Panc1 (cell line): ENCODE measurements at regions not wholly inside any gene's neighbourhood (a gene's known extent, or its start where the extent isn't known, plus 50 kb on each side); places are given as distances from the start of the nearest gene placed in this dataset.
"Not testable (repeated sequence)": the region's sequence is repeated elsewhere in the genome, so short reads cannot be mapped to it uniquely, and the experiment has no call there.

Experiments used
- ATAC-seq: fragments of 200-7000 bp; cut with Tn5 transposase; 2 replicates; pipeline ENCODE4 v1.9.1; 2020; ENCODE audit warnings: mild to moderate bottlenecking, moderate library complexity
- BruUV-seq: library from RNA; stranded (reverse); fragments of 400-500 nt; replicated peaks from 2 replicates; lab custom pipeline; 2021; lab: Mats Ljungman, UMichigan
- CTCF ChIA-PET: fragments of 300-600 bp; sonication (Branson Sonifier 250); formaldehyde crosslinking; loops from one replicate; lab custom pipeline; 2022; ENCODE audit warnings: antibody characterized with exemption; lab: Charles Lee
- POLR2A ChIA-PET: fragments of 300-600 bp; sonication (Branson Sonifier 250); formaldehyde crosslinking; loops from one replicate; lab custom pipeline; 2022; ENCODE audit warnings: antibody characterized with exemption; lab: Charles Lee
- DNase-seq: peaks from one replicate; pipeline ENCODE4 v3.0.0-alpha.2; 2010; ENCODE audit warnings: low read depth, low spot score
- H3K27ac ChIP-seq: 2 replicates; pipeline ENCODE4 v1.5.1; 2011; ENCODE audit warnings: mild to moderate bottlenecking, low read length, inconsistent platforms
- H3K27me3 ChIP-seq: fragments of 200-500 bp; sonication (Bioruptor generic); 2 replicates; pipeline ENCODE4 v1.6.0; 2014; ENCODE audit warnings: low read length, inconsistent platforms; ENCODE audit not compliant: control insufficient read depth, insufficient read depth
- H3K36me3 ChIP-seq: fragments of 200-500 bp; sonication (Bioruptor generic); 2 replicates; pipeline ENCODE4 v1.5.1; 2014; ENCODE audit warnings: inconsistent platforms, mild to moderate bottlenecking, low read length, moderate library complexity; ENCODE audit not compliant: control insufficient read depth, insufficient read depth
- H3K4me1 ChIP-seq: 2 replicates; pipeline ENCODE4 v1.5.1; 2011; ENCODE audit warnings: inconsistent platforms, mild to moderate bottlenecking, low read length, moderate library complexity; ENCODE audit not compliant: control insufficient read depth, insufficient read depth
- H3K4me3 ChIP-seq, 2 experiments: 2 replicates each; pipeline ENCODE4 v1.5.1; 2011 to 2012; ENCODE audit warnings: low read depth in 2 of 2, low read length in 2 of 2, mild to moderate bottlenecking in 2 of 2, inconsistent platforms in 1 of 2, moderate library complexity in 1 of 2
- H3K9me3 ChIP-seq: fragments of 200-500 bp; sonication (Bioruptor generic); 2 replicates; pipeline ENCODE4 v1.5.1; 2014; ENCODE audit warnings: low read depth, mild to moderate bottlenecking, inconsistent platforms, low read length, moderate library complexity; ENCODE audit not compliant: control insufficient read depth, insufficient read depth
- POLR2AphosphoS5 ChIP-seq: IDR thresholded peaks from 2 replicates; pipeline ENCODE4 v1.6.1; 2012; ENCODE audit warnings: mild to moderate bottlenecking, low read depth, low read length, moderate library complexity
- SIN3A ChIP-seq: IDR thresholded peaks from 2 replicates; pipeline ENCODE4 v1.6.1; 2012; ENCODE audit warnings: low read depth, mild to moderate bottlenecking, low read length, moderate library complexity, borderline replicate concordance; ENCODE audit not compliant: insufficient read depth
- TCF7L2 ChIP-seq: IDR thresholded peaks from 2 replicates; pipeline ENCODE4 v1.6.1; 2011; ENCODE audit warnings: mild to moderate bottlenecking, low read depth, low read length, inconsistent platforms
- in situ Hi-C: cut with HindIII; loops from 2 replicates; pipeline ENCODE4 v1.10.0; 2016; ENCODE audit warnings: low sequenced_read_pairs, low pct_unique_long_range_greater_than_20kb
- intact Hi-C: fragments of 100-400 bp; cut with micrococcal nuclease; formaldehyde crosslinking; loops from one replicate; pipeline ENCODE4 v1.10.0; 2022; ENCODE audit not compliant: unreplicated experiment
- TF ChIP-seq, protein P1 (sequence below): fragments of 450-650 bp; IDR thresholded peaks from 2 replicates; pipeline ENCODE4 v1.5.1; 2017; ENCODE audit warnings: mild to moderate bottlenecking
- TF ChIP-seq, protein P2 (sequence below), 2 experiments: IDR thresholded peaks; 2 replicates each; pipeline ENCODE4 v1.6.1; 2011 to 2012; ENCODE audit warnings: low read depth in 2 of 2, control low read depth in 1 of 2, low read length in 1 of 2, mild to moderate bottlenecking in 1 of 2, moderate library complexity in 1 of 2; ENCODE audit not compliant: insufficient read depth in 1 of 2

DNA sequence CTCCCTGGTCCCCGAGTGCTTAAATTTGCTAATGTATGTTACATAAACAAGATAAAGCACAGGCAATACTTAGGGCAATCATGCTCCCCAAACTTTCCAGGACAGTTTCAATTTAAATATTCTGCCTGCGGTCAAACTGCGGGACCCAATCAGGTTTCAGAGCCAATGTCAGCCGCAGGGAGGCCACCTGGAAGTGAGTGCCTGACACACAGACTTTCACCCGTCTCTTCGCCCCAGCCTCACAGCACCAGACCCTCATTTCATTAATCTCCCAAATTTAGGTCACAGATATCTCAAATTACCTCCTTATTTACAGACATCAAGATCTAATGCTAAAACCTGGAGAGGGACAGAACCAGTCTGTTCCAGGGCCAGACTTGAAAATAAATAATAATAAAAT lies 107.2 kb upstream of the ALDH1A3 start:
- TF ChIP-seq, protein P1, sequence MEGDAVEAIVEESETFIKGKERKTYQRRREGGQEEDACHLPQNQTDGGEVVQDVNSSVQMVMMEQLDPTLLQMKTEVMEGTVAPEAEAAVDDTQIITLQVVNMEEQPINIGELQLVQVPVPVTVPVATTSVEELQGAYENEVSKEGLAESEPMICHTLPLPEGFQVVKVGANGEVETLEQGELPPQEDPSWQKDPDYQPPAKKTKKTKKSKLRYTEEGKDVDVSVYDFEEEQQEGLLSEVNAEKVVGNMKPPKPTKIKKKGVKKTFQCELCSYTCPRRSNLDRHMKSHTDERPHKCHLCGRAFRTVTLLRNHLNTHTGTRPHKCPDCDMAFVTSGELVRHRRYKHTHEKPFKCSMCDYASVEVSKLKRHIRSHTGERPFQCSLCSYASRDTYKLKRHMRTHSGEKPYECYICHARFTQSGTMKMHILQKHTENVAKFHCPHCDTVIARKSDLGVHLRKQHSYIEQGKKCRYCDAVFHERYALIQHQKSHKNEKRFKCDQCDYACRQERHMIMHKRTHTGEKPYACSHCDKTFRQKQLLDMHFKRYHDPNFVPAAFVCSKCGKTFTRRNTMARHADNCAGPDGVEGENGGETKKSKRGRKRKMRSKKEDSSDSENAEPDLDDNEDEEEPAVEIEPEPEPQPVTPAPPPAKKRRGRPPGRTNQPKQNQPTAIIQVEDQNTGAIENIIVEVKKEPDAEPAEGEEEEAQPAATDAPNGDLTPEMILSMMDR: no peak
- TF ChIP-seq TCF7L2: no peak
- no peak for TF ChIP-seq SIN3A
- no peak for TF ChIP-seq POLR2AphosphoS5
- TF ChIP-seq, protein P2, sequence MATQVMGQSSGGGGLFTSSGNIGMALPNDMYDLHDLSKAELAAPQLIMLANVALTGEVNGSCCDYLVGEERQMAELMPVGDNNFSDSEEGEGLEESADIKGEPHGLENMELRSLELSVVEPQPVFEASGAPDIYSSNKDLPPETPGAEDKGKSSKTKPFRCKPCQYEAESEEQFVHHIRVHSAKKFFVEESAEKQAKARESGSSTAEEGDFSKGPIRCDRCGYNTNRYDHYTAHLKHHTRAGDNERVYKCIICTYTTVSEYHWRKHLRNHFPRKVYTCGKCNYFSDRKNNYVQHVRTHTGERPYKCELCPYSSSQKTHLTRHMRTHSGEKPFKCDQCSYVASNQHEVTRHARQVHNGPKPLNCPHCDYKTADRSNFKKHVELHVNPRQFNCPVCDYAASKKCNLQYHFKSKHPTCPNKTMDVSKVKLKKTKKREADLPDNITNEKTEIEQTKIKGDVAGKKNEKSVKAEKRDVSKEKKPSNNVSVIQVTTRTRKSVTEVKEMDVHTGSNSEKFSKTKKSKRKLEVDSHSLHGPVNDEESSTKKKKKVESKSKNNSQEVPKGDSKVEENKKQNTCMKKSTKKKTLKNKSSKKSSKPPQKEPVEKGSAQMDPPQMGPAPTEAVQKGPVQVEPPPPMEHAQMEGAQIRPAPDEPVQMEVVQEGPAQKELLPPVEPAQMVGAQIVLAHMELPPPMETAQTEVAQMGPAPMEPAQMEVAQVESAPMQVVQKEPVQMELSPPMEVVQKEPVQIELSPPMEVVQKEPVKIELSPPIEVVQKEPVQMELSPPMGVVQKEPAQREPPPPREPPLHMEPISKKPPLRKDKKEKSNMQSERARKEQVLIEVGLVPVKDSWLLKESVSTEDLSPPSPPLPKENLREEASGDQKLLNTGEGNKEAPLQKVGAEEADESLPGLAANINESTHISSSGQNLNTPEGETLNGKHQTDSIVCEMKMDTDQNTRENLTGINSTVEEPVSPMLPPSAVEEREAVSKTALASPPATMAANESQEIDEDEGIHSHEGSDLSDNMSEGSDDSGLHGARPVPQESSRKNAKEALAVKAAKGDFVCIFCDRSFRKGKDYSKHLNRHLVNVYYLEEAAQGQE (IDR thresholded peaks at IDR 0.05; ENCODE audit: insufficient read depth in 1 of 2, low read depth in 2 of 2, low read length in 1 of 2): no peak
- BruUV-seq: no TSS peak
- ChIA-PET POLR2A (no interaction called here), CTCF (no interaction called here)
- Histone ChIP-seq H3K4me3 (no peak overlapping the region), H3K9me3 (no peaks in the 10 kb centered on the region), H3K36me3 (no peaks in the 10 kb centered on the region), H3K27ac (peak overlapping the region; percentile 51; the same call in 1 of the 2 replicates), H3K4me1 (peaks cover 6% of the 10 kb centered on the region; the same call in 1 of the 2 replicates), H3K27me3 (no peaks in the 10 kb centered on the region)
- no peak for ATAC-seq
- no peak for DNase-seq
- in situ Hi-C loops: no loop called here
- intact Hi-C loops: no loop called here

DNA sequence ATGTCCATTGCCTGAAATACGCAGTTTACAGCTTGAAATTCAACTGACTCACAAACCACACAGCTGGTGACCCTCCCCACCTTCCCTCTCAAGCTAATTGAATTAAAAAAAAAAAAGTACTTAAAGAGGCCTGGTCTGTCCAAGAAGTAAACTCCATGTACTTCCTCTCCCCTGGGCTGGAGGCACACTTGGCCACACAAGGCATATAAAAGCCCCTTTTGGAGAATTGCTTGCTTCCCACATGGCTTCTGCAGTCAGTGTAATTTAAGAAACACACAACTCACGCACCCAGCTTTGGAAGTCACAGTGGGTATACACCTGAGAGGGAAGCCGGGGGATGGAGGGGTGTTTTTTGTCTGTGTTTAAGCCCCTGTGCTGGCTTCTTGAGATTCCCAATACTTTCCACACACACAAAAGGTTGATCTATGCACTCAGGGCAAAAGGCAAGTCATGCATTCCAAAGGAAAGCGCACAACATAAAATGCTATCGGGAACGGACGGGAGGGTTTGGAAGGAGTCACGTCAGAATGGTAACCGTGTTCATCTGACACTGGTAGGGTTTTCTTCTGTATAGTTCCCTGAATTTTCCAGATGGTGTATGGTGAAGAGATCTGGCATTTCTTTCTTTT lies 106.6 kb upstream of the ALDH1A3 start:
- no TSS peak for BruUV-seq
- ATAC-seq (no peak), DNase-seq (no peak)
- H3K9me3 ChIP-seq: no peaks in the 10 kb centered on the region
- TF ChIP-seq, protein P1: no peak
- TF ChIP-seq TCF7L2: no peak
- TF ChIP-seq POLR2AphosphoS5: no peak
- H3K4me1 ChIP-seq: peaks cover 6% of the 10 kb centered on the region; the same call in 1 of the 2 replicates
- CTCF ChIA-PET: no interaction called here
- in situ Hi-C loops: no loop called here
- H3K4me3 ChIP-seq: no peak overlapping the region
- no peaks in the 10 kb centered on the region for H3K36me3 ChIP-seq
- H3K27me3 ChIP-seq: no peaks in the 10 kb centered on the region
- peak overlapping the region; percentile 23; the same call in 1 of the 2 replicates for H3K27ac ChIP-seq
- POLR2A ChIA-PET: no interaction called here
- intact Hi-C loops: no loop called here

DNA sequence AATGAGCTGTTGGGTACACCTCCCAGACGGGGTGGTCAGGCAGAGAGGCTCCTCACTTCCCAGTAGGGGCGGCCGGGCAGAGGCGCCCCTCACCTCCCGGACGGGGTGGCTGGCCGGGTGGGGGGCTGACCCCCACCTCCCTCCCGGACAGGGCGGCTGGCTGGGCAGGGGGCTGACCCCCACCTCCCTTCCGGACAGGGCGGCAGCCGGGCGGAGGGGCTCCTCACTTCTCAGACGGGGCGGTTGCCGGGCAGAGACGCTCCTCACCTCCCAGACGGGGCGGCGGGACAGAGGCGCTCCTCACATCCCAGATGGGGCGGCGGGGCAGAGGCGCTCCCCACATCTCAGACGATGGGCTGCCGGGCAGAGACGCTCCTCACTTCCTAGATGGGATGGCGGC lies 105.6 kb upstream of the ALDH1A3 start:
- in situ Hi-C loops, H3K27me3 ChIP-seq, intact Hi-C loops, H3K4me3 ChIP-seq, POLR2A ChIA-PET, H3K27ac ChIP-seq, DNase-seq, H3K36me3 ChIP-seq, BruUV-seq, H3K4me1 ChIP-seq, ATAC-seq, CTCF ChIA-PET, H3K9me3 ChIP-seq: not testable (repeated sequence)
